K562 (cell line): ENCODE measurements at regions not wholly inside any gene's neighbourhood (a gene's known extent, or its start where the extent isn't known, plus 50 kb on each side); places are given as distances from the start of the nearest gene placed in this dataset.

ENCODE experiments used
- ATAC-seq: fragments of 200-7000 bp; cut with Tn5 transposase; 3 replicates; pipeline ENCODE4 v1.9.1; 2020; ENCODE audit warnings: moderate library complexity
- BruUV-seq: library from RNA; stranded (reverse); fragments of 400-500 nt; replicated peaks from 2 replicates; lab custom pipeline; 2021; lab: Mats Ljungman, UMichigan
- CTCF ChIA-PET: fragments of 300-600 bp; formaldehyde crosslinking; extraction: SDS; loops from one replicate; lab custom pipeline; 2021; ENCODE audit warnings: low intra/inter-chr PET ratio; lab: Yijun Ruan, JAX
- POLR2A ChIA-PET: fragments of 300-600, 350-650 bp; sonication (Branson Sonifier 250); formaldehyde crosslinking; extraction: SDS; loops from one replicate; lab custom pipeline; 2021; ENCODE audit warnings: antibody characterized with exemption, inconsistent platforms; lab: Yijun Ruan, JAX
- DNase-seq, 4 experiments: peaks; one replicate each; pipeline versions ENCODE4 v3.0.0 to v3.0.0-alpha.2; 2011 to 2018; ENCODE audit warnings: low spot score in 3 of 4, mixed read lengths in 3 of 4; ENCODE audit errors: extremely low read depth in 1 of 4
- FAIRE-seq: peaks from 2 replicates; lab custom pipeline; 2011; peaks lifted over from hg19 to GRCh38; lab: Jason Lieb, UNC
- H2AFZ ChIP-seq: 2 replicates; pipeline ENCODE4 v1.6.0; 2011; ENCODE audit warnings: low read depth, low read length, control low read depth, inconsistent platforms
- H3K27ac ChIP-seq: fragments of 200-600 bp; 3 replicates; pipeline ENCODE4 v1.8.0; 2011; ENCODE audit warnings: low read depth, mild to moderate bottlenecking, control low read depth, inconsistent platforms, low read length, moderate library complexity, mixed read lengths; ENCODE audit errors: extremely low read depth
- H3K27me3 ChIP-seq, 2 experiments: fragments of 300-600 bp in 1 of 2; 2 replicates in 1 of 2; 3 replicates in 1 of 2; pipeline versions ENCODE4 v1.6.0 to v1.8.0; 2011; ENCODE audit warnings: inconsistent platforms in 2 of 2, low read length in 2 of 2, mild to moderate bottlenecking in 1 of 2, mixed read lengths in 1 of 2, moderate library complexity in 1 of 2; ENCODE audit not compliant: control insufficient read depth in 2 of 2, insufficient read depth in 2 of 2
- H3K36me3 ChIP-seq: fragments of 300-600 bp; 3 replicates; pipeline ENCODE4 v1.8.0; 2011; ENCODE audit warnings: mild to moderate bottlenecking, low read length, inconsistent platforms; ENCODE audit not compliant: control insufficient read depth, insufficient read depth
- H3K4me1 ChIP-seq, 2 experiments: fragments of 200-600 bp in 1 of 2; replicated peaks in 1 of 2; 2 replicates in 1 of 2; 3 replicates in 1 of 2; pipeline versions ENCODE4 v1.5.1 to v1.8.0; 2011; ENCODE audit warnings: inconsistent platforms in 2 of 2, low read length in 2 of 2, mild to moderate bottlenecking in 1 of 2, mixed read lengths in 1 of 2, moderate library complexity in 1 of 2; ENCODE audit not compliant: control insufficient read depth in 2 of 2, insufficient read depth in 2 of 2
- H3K4me2 ChIP-seq: 2 replicates; pipeline ENCODE4 v1.6.1; 2011; ENCODE audit warnings: low read length, control low read depth, inconsistent platforms, mixed read lengths; ENCODE audit not compliant: insufficient read depth
- H3K4me3 ChIP-seq: fragments of 200-600 bp; sonication (generic), shearing (Covaris generic); 2 replicates; pipeline ENCODE4 v1.5.1; 2016; ENCODE audit warnings: control low read depth, inconsistent platforms
- H3K79me2 ChIP-seq: fragments of 200-600 bp; 3 replicates; pipeline ENCODE4 v1.8.0; 2011; ENCODE audit warnings: low read length, inconsistent platforms; ENCODE audit not compliant: control insufficient read depth, insufficient read depth
- H3K9ac ChIP-seq, 2 experiments: 2 replicates each; pipeline versions ENCODE4 v1.6.0 to v1.6.1; 2011; ENCODE audit warnings: low read depth in 2 of 2, low read length in 2 of 2, control low read depth in 1 of 2, inconsistent platforms in 1 of 2, mild to moderate bottlenecking in 1 of 2, mixed read lengths in 1 of 2; ENCODE audit not compliant: insufficient read depth in 1 of 2
- H3K9me1 ChIP-seq: one replicate; pipeline ENCODE4 v1.6.0; 2011; ENCODE audit warnings: inconsistent platforms, mild to moderate bottlenecking, low read length, moderate library complexity; ENCODE audit not compliant: control insufficient read depth, insufficient read depth
- H3K9me3 ChIP-seq: replicated peaks from 2 replicates; pipeline ENCODE4 v1.5.1; 2011; ENCODE audit warnings: low read depth, low read length, inconsistent platforms; ENCODE audit not compliant: control insufficient read depth, insufficient read depth
- H4K20me1 ChIP-seq: replicated peaks from 2 replicates; pipeline ENCODE4 v1.6.1; 2011; ENCODE audit warnings: low read length, inconsistent platforms, mixed read lengths; ENCODE audit not compliant: control insufficient read depth, insufficient read depth
- FOS ChIP-seq: IDR thresholded peaks from 3 replicates; pipeline ENCODE4 v1.6.1; 2011; ENCODE audit not compliant: insufficient read length; ENCODE audit errors: extremely low read depth
- HNRNPK ChIP-seq: fragments of 200-400 bp; formaldehyde crosslinking; IDR thresholded peaks from one replicate; pipeline ENCODE4 v1.6.1; 2018; ENCODE audit warnings: mild to moderate bottlenecking, low read depth, low read length; ENCODE audit not compliant: poor library complexity, severe bottlenecking
- MAFF ChIP-seq: IDR thresholded peaks from 2 replicates; pipeline ENCODE4 v1.6.1; 2012; ENCODE audit warnings: low read length, improper control_type of control experiment
- MAFG ChIP-seq: fragments of 450-650 bp; conservative IDR thresholded peaks from 2 replicates; pipeline ENCODE4 v1.6.1; 2016; ENCODE audit warnings: missing genetic modification characterization, missing compliant biosample characterization
- MTA2 ChIP-seq: fragments of 450-650 bp; IDR thresholded peaks from 2 replicates; pipeline ENCODE4 v1.6.1; 2016; ENCODE audit warnings: low read depth
- NCOA1 ChIP-seq: fragments of 450-650 bp; IDR thresholded peaks from 2 replicates; pipeline ENCODE4 v1.6.1; 2016; ENCODE audit warnings: low read depth
- NEUROD1 ChIP-seq: fragments of 150-350 bp; IDR thresholded peaks from 2 replicates; pipeline ENCODE4 v1.6.1; 2014; ENCODE audit warnings: borderline replicate concordance, low read length, low read depth; ENCODE audit not compliant: partially characterized antibody
- NFE2L1 ChIP-seq: fragments of 450-650 bp; IDR thresholded peaks from 2 replicates; pipeline ENCODE4 v1.6.1; 2016; ENCODE audit warnings: missing genetic modification characterization, low read depth, mild to moderate bottlenecking, missing compliant biosample characterization, moderate library complexity, borderline replicate concordance
- NUFIP1 ChIP-seq: fragments of 450-650 bp; IDR thresholded peaks from 2 replicates; pipeline ENCODE4 v1.6.1; 2018; ENCODE audit not compliant: partially characterized antibody
- SIN3A ChIP-seq, 2 experiments: fragments of 150-350 bp in 1 of 2; IDR thresholded peaks; 2 replicates each; pipeline ENCODE4 v1.6.1; 2011 to 2016; ENCODE audit warnings: borderline replicate concordance in 2 of 2, low read depth in 2 of 2, low read length in 2 of 2, mild to moderate bottlenecking in 2 of 2, moderate library complexity in 2 of 2; ENCODE audit not compliant: control insufficient read depth in 1 of 2
- SRSF3 ChIP-seq: fragments of 200-400 bp; formaldehyde crosslinking; IDR thresholded peaks from 2 replicates; pipeline ENCODE4 v1.6.1; 2016; ENCODE audit warnings: mild to moderate bottlenecking, low read length, moderate library complexity; ENCODE audit not compliant: insufficient read depth
- U2AF2 ChIP-seq: fragments of 200-400 bp; formaldehyde crosslinking; optimal IDR thresholded peaks from 2 replicates; pipeline ENCODE3; 2017; ENCODE audit warnings: low read depth, mild to moderate bottlenecking, low read length
- WGBS: fragments of 100-300 bp; shearing (Covaris generic); methylation state at CpG from one replicate; pipeline ENCODE4 v1.1.6; 2016; ENCODE audit warnings: low coverage, mixed read lengths; ENCODE audit not compliant: insufficient coverage; ENCODE audit errors: missing lambda C conversion rate; 5-methylcytosine and 5-hydroxymethylcytosine counted together
- in situ Hi-C: fragments of 300-500 bp; cut with MboI; formaldehyde crosslinking; loops from 4 replicates; pipeline ENCODE4 v1.15.0; 2018; ENCODE audit warnings: inconsistent platforms, mixed read lengths
- intact Hi-C: fragments of 100-400 bp; cut with micrococcal nuclease; formaldehyde crosslinking; loops from 2 replicates; pipeline ENCODE4 v1.14.2; 2022
- TF ChIP-seq, protein P1 (sequence below): fragments of 450-650 bp; conservative IDR thresholded peaks from 2 replicates; pipeline ENCODE4 v1.6.1; 2016; ENCODE audit warnings: missing genetic modification characterization, low read depth, mild to moderate bottlenecking, control low read depth, missing compliant biosample characterization
- TF ChIP-seq, protein P2 (sequence below): fragments of 450-650 bp; formaldehyde crosslinking; IDR thresholded peaks from 2 replicates; pipeline ENCODE4 v1.4.0; 2022; ENCODE audit warnings: mild to moderate bottlenecking, moderate library complexity
- TF ChIP-seq, protein P3 (sequence below): conservative IDR thresholded peaks from 2 replicates; pipeline ENCODE4 v1.6.1; 2011; ENCODE audit warnings: low read depth, mild to moderate bottlenecking, low read length; ENCODE audit not compliant: control insufficient read depth
- TF ChIP-seq, protein P4 (sequence below), 2 experiments: fragments of 200-800 bp in 1 of 2; sonication (Bioruptor generic) in 1 of 2; sonication (generic) in 1 of 2; formaldehyde crosslinking in 1 of 2; IDR thresholded peaks in 1 of 2; conservative IDR thresholded peaks in 1 of 2; 2 replicates each; pipeline versions ENCODE4 v1.5.0 to v1.6.1; 2016 to 2020; ENCODE audit warnings: missing compliant biosample characterization in 1 of 2, missing genetic modification characterization in 1 of 2, missing genetic modification reagents in 1 of 2

DNA sequence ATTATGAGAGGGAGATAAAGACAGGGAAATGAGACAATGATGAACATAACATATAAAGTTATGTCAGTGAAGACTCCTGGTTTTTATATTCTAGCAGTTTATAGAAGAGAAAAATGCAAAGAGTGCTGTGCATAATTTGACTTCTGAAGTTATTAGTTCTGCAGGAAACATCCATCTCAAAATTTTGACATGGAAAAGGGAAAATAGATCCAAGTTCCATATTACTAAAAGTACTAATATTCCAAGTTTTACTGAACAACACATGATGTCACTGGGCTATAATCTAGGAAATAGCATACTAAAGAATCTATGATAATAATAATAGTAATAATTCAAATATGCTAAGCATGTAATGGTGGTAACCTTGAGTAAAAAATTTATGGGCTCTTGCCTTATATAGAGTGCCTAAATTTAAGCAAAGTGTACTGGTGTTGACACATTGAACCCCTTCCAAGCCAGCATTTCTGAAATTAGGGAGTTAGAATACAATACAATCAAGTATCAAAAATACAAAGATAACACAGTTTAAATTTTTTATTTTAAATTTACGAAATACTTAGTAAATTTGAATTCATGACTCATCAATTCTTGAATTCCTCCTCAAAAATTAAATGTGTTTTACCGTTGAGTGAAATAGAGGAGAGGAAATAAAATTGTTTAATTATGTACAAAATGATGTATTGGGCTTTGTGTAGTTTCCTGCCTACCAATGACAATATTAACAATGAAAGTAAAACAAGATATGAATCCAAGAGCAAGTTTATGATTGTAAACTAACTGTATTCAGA is 102.8 kb upstream of the KCND2 start:
- Histone ChIP-seq H3K9me1 (no peaks in the 10 kb centered on the region), H3K27me3 (no peaks in the 10 kb centered on the region), H3K4me2 (no peak overlapping the region), H3K27ac (no peak overlapping the region), H4K20me1 (no peaks in the 10 kb centered on the region), H3K36me3 (no peaks in the 10 kb centered on the region), H3K9me3 (no peaks in the 10 kb centered on the region), H3K4me3 (no peak overlapping the region), H2AFZ (no peak overlapping the region), H3K9ac (no peak overlapping the region), H3K79me2 (no peaks in the 10 kb centered on the region), H3K4me1 (no peaks in the 10 kb centered on the region)
- in situ Hi-C loops: no loop called here
- no TSS peak for BruUV-seq
- ATAC-seq (no peak), DNase-seq (no peak), FAIRE-seq (no peak)
- POLR2A ChIA-PET: no interaction called here
- intact Hi-C loops: no loop called here
- CTCF ChIA-PET: no interaction called here
- WGBS: 0% methylated on average over 2 of the region's 2 CpGs
- TF ChIP-seq MTA2 (no peak), FOS (no peak), SRSF3 (no peak), NCOA1 (no peak), NEUROD1 (no peak), NUFIP1 (no peak), MAFG (tag) (peak; percentile 62; the same call in 1 of the 2 replicates), HNRNPK (no peak), U2AF2 (no peak), SIN3A (IDR thresholded peaks at IDR 0.05; ENCODE audit: borderline replicate concordance in 2 of 2, control insufficient read depth in 1 of 2, low read depth in 2 of 2, low read length in 2 of 2) (no peak), MAFF (peak; percentile 31; the same call in 1 of the 2 replicates), NFE2L1 (no peak)
- TF ChIP-seq, protein P1, sequence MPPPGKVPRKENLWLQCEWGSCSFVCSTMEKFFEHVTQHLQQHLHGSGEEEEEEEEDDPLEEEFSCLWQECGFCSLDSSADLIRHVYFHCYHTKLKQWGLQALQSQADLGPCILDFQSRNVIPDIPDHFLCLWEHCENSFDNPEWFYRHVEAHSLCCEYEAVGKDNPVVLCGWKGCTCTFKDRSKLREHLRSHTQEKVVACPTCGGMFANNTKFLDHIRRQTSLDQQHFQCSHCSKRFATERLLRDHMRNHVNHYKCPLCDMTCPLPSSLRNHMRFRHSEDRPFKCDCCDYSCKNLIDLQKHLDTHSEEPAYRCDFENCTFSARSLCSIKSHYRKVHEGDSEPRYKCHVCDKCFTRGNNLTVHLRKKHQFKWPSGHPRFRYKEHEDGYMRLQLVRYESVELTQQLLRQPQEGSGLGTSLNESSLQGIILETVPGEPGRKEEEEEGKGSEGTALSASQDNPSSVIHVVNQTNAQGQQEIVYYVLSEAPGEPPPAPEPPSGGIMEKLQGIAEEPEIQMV (tag): no peak
- TF ChIP-seq, protein P2, sequence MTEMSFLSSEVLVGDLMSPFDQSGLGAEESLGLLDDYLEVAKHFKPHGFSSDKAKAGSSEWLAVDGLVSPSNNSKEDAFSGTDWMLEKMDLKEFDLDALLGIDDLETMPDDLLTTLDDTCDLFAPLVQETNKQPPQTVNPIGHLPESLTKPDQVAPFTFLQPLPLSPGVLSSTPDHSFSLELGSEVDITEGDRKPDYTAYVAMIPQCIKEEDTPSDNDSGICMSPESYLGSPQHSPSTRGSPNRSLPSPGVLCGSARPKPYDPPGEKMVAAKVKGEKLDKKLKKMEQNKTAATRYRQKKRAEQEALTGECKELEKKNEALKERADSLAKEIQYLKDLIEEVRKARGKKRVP: no peak
- TF ChIP-seq, protein P3, sequence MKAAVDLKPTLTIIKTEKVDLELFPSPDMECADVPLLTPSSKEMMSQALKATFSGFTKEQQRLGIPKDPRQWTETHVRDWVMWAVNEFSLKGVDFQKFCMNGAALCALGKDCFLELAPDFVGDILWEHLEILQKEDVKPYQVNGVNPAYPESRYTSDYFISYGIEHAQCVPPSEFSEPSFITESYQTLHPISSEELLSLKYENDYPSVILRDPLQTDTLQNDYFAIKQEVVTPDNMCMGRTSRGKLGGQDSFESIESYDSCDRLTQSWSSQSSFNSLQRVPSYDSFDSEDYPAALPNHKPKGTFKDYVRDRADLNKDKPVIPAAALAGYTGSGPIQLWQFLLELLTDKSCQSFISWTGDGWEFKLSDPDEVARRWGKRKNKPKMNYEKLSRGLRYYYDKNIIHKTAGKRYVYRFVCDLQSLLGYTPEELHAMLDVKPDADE: no peak
- TF ChIP-seq, protein P4, sequence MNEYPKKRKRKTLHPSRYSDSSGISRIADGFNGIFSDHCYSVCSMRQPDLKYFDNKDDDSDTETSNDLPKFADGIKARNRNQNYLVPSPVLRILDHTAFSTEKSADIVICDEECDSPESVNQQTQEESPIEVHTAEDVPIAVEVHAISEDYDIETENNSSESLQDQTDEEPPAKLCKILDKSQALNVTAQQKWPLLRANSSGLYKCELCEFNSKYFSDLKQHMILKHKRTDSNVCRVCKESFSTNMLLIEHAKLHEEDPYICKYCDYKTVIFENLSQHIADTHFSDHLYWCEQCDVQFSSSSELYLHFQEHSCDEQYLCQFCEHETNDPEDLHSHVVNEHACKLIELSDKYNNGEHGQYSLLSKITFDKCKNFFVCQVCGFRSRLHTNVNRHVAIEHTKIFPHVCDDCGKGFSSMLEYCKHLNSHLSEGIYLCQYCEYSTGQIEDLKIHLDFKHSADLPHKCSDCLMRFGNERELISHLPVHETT (CRISPR knock-in tag; conservative IDR thresholded peaks at IDR 0.05 in 1 of 2, IDR thresholded peaks at IDR 0.05 in 1 of 2): no peak
